D341Med (cell line): ENCODE measurements at regions not wholly inside any gene's neighbourhood (a gene's known extent, or its start where the extent isn't known, plus 50 kb on each side); places are given as distances from the start of the nearest gene placed in this dataset.

Experiments used
- DNase-seq: peaks from one replicate; pipeline ENCODE4 v3.0.0; 2012; ENCODE audit warnings: low spot score

DNA sequence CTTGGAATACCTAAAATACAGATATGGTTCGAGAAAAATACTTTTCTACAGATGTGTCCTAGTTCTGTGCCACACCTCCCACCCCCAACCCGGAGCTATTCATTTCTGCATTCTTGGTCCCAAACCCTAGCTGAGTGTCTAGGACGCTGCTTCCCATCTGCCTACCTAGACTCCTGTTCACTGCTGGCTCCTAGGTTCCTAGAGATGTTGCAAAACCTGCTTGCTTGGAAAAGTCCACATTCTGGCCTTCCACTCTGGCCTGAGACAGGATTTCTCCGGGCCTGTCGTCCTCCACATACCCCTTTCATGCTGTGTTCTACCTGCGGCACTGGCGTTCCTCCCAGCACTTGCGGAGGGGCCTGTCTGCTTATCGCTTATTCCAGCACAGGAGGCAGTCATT, 165.8 kb upstream of the CTTNBP2NL start:
- DNase-seq: no peak

DNA sequence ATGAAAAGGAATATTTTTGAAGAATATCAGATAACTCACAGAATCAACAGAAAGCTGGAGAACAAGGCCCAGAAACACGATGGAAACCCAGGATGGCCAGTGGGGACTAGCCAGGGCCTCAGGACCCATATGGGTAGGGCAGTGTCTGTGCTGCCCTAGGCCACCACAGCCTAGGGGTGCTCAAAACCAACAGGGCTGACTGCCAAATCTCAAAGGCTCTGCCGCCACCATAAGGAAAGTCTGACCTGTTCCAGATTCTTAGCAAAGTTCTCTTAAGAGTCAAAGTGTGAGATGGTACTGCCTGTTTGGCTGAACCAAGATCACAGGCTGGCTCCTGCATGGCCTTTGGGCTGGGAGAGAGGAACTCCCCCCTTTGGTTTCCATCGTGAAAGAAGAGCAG, 164.7 kb upstream of the CTTNBP2NL start:
- DNase-seq: no peak

DNA sequence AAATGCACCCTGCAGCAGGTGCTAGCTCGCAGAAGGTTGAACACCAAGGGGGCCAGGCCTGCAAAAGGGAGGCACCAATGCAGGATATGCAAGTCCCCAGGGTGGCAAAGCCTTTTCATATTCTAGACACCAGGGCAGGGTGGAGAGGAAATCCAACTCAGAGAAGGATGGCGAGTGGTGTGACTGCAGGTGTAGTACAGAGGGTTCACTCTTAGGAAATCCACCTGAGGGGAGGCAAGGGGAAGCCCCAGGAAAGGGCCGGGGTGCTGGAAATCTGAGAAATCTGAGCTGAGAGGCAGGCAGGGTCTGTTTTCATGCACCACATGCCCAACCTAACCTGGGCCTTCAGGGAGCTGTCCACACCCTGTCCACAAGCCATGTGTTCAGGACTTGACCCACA, 163.2 kb upstream of the CTTNBP2NL start:
- DNase-seq: no peak

DNA sequence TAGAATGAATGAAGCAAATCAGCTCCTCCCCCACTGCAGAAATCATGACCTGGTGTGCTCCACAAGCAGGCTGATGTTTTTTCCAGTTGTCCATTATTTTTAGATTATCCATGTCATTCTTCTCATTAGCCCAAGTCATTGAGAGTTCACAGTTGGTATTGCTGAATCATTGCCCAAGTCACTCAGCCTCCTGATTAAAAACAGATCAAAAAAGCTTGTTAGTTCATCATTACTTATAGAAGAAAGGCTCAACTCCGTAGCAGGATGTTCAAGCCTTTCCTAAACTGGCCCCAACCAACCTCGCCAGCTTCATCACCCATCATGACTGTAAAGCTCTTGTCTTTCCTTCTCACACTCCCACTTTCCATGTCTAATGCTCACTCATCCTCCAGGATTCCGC, 161.3 kb upstream of the CTTNBP2NL start:
- no peak for DNase-seq

DNA sequence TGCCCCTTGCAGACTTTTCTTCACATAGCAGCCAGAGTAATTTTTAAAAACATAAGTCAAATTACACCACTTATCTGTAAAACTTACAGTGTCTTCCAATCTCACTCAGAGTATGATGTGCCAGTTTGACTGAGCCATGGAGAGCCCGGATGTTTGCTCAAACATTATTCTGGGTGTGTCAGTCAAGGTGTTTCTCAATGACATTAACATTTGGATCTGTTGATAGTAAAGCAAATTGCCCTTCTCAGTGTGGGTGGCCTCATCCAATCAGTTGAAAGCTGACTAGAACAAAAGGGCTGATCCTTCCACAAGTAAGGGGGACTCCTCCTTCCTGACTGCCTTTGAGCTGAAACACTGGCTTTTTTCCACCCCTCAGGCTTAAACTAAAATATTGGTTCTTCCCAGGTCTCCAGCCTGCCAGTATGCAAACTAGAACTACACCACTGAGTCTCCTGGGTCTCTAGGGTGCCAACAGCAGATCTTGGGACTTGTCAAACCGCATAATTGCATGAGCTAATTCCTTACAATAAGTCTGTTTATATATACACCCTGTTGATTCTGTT, 157.9 kb upstream of the CTTNBP2NL start:
- DNase-seq: no peak

DNA sequence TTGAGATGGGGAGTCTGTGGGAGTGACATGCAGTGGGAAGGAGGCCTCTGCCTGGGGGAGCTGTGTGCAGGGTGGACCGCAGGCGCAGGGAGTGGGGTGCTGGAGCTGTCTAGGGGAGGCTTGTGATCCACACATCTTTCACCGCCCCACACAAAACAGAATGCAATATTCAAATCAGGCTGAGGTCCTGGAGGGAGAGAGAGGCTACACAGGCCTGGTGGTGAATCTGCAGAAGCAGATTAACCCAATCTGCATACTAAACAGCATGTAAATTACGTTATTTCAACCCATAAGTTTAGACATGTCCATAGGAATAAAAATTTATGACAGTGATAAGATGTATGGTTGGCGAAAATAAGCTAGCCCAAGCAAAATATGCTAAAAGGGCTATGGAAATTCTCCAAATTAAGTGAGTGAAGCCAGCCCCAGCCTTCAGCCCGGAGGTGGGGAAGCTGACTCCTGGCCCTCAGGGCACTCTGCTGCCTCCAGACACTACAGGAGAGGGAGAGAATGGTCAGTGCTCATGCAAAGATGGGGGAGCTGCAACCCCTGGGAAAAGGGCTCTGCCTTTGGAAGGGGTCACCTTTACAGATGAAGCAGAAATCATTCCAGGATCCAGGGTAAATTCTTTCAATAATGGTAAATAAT, 156.2 kb upstream of the CTTNBP2NL start:
- no peak for DNase-seq

DNA sequence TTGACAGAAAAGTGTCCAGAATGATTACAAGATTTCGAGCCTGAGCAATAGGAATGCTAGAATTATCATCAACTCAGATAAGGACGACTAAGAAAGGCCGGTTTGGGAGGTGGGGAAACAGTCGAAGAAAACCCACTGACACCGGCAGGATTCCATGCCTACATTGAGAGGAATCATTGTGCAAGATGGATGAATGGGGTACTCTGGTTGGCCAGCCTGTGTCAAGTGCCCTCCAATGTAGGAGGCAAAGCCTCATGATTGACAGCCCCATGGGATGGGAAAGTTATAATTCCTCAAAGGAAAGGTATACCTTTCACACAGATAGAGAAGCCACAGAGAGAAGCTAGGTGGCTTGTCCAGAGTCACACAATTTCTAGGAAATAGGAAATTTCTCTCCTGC, 153.5 kb upstream of the CTTNBP2NL start:
- DNase-seq: no peak

DNA sequence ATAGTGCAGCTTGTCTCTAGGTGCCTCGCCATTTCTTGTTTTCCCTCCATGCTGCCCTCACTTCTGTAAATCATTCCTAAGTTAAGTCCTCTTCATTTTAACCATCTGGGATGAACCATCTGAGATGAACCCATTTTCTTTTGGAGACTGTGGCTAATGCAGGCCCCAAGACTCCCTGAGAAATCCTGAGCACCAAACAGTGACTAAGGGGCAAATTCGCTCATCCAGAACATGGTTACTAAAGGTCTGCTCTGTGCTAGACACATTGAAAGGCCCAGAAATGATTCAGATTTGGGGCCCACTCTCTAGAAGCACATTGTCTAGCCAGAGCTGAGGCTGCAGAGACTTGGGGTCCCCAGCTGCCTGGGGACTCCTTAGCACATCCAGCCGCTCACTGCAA, 151.9 kb upstream of the CTTNBP2NL start:
- DNase-seq: no peak

DNA sequence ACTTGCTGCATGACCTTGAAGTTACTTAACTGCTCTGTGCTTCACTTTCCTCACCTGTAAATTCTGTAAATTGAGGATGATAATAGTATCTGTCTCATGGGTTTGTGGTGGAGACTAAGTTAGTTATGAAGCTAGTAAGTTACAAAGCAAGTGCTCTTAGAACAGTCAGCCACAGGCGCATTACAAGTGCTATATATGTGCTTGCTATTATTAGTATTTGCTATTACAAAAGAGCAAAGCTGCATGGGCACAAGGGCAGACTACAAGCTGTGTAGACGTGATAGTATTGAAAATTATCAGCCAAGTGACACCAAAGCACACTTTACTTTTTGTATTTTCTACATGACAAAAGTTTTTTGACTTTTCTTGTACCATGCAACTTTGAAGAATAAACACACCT, 150.9 kb upstream of the CTTNBP2NL start:
- no peak for DNase-seq

DNA sequence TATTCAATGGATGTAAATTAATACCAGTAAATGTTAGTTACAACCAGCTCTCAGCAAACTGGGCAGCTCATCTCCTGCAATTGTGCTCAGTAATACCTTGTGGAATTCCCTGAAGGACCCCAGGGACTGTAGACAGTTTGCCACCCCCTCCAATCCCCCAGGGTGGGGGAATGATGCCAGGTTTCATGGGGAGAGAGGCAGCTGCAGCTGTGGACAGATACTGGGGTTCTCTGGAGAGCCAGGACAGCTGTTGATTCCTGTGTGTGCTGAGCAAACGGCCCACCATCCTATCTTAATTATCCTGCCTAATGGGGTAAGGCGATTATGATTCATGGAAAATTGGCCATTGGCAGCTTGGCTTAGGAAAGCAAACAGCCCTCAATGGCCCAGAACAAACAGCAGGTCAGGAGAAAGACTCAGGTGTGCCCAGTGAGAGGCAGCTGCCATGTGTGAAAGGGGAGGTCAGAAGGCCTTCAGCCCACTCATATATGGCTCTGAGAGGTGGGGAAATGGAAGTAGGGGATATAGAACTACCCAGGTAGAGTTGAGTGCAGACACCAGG, 148.9 kb upstream of the CTTNBP2NL start:
- DNase-seq: peak; percentile 52

DNA sequence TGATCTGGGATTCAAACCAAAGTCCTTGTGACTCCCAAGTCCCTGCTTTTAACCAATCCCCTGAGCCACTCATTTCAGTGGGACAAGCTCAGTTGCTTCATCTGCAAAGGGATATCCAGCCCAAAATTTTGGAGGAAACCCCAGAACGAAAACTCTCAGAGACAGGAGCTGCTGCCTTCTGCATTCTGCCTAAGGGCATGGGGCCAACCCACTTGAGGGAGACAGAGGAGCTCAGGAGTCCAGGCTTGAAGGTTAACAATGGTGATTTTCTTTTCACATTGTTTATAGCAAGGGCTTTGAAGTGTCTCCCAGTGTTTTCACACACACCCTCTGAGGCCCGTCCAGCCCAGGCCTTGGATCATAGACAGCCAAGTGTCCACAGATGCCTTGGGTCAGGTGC, 148.1 kb upstream of the CTTNBP2NL start:
- DNase-seq: peak; percentile 23

DNA sequence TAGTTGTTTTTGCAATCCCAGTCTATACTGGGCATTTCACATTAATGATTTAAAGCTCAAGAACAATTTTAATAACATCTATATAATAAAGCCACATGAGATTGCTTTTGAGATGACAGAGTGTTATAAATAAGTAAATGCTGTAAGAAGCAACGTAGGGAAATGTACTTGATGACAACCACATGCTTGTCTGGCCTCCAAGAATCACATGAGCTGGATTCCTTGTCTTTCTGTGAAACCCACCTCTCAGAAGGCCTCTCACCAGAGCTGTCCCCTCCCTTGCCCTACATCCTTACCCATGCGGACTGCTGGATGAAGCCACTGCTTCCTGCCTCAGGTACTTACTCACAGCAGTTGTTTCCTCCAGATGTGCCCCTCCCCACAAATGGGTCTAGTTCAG, 145.1 kb upstream of the CTTNBP2NL start:
- DNase-seq: no peak

DNA sequence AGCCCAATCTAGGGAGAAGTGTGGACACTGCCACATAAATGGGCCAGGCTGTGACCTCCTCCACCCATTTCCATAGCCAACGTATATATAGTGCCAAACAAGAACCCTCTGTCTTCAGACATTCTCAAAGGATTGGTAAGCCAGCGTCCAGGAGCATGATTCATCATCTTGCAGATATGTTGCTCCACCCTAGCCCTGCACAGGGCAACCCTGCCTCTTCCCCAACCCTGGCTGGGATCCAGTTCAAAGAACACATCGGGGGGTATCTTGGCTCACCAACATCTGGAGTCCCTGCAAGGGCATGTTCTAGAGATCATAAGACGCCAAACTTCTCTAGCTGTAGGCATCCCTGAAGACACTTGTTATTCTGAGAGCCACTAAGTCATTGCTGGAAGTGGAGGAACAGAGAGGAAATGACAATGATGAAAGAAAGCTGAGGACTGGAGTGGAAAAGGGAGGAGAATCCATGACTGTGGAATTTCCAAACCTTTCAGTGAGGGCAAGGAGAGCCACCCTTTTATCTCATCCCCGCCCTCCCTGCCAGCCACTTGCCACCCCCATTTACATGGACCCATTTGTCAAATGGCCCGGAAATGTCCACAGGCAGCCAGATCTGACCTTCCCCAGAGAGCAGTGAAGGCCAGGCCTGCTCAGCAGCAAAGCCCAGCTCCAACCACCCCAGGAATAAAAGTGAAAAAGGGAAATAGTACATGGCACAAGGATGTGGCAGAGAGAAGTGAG, 144.1 kb upstream of the CTTNBP2NL start:
- no peak for DNase-seq

DNA sequence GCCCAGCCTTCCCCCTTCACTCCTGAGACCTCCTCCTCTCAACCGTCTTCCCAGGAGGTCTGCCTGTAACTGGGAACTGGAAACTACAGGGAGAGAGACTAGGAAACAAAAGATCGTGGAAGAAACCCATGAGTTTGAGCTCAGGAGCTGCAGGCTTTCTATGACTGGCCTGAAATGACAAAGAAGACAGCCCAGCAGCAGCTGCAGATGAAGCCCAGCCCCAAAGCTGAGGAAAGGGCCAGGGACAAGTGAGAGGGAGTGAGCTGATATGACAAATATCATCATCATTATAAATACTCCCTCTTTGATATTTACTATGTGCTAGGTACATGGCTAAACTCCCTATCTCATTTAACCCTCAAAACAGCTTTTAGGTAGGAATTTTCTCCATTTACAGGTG, 142.6 kb upstream of the CTTNBP2NL start:
- no peak for DNase-seq

DNA sequence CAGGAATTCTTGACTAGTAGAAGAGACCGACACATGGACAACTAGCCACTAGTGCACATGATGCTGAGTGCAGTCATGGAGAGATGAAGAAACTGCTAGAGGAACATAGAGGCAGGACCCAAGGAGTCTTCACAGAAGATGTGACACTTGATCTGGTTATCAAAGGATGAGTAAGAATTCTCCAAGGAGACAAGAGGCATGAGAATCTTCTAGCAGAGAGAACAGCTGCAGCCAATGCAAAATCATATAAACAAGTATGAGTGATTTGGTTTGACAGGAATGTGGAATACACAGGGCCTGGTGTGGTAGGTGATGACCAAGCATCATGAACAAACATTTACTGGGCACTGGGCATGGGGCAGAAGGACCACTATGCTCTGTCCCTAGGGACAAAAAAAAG, 140.9 kb upstream of the CTTNBP2NL start:
- DNase-seq: no peak

DNA sequence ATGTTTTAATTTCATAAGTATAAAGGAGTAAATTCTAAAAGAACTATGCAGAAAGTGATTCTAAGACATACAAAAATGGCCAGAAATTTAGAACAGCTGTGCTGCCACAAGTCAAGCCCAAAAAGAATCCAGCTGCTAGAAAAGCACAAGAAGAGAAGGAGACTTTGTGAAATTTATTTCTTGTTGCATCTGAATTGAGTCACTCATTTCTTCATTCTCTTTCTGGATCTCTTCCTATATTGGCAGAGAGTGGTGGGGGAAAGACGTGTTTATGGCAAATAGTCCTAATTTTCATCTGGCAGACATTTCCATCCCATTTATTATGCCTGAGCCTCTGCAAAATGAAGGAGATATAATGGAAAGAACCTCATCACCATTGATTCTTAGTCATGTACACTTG, 139.6 kb upstream of the CTTNBP2NL start:
- DNase-seq: no peak

DNA sequence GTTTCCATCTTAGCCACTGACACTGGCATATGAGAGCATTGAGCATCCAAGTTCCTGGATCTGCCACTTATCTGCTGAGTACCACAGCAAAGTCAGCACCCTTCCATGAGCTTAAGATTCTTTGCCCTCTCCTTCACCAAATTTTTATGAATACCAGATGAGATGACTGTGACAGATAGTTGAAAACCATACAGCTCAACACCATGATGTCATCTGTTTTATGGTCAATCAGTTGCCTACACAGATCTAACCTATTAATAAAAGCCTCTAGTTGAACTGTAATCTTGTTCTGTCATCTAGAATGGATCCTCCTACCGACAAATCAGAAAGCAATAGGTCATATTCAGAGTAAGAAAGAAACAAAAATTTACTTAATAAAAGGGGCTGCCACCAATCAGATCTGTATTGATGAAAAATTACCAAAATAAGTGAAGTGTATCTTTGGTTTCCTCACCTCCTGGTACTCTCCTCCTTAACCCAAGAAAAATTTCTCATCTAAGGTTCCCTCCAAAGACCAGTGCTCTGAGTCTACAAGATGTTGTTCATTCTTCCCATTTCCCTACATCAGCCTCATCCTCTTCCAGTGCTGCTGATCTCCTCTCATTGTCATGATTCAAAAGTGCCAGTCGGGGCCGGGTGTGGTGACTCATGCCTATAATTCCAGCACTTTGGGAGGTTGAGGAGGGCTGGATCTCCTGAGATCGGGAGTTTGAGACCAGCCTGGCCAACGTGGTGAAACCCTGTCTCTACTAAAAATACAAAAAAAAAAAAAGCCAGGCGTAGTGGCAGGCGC, 138.8 kb upstream of the CTTNBP2NL start:
- DNase-seq: no peak

DNA sequence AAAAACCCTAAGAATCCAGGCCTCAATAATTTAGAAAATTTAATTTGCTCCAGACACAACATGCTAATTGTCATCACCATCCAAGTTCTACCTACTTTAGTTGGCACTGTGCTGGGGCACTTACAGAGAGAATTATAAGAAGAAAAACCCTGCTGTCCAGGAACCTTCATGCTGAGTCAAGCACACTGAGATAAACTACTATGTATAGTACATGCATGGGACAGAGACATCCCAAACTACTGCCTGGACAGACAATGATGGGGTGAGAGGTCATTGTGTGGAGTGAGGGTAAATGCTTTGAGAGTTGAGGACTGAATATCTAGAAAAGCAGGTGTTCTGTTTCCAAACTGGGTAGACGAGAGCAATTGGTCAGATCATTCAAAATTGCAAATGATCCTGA, 135.3 kb upstream of the CTTNBP2NL start:
- DNase-seq: no peak

DNA sequence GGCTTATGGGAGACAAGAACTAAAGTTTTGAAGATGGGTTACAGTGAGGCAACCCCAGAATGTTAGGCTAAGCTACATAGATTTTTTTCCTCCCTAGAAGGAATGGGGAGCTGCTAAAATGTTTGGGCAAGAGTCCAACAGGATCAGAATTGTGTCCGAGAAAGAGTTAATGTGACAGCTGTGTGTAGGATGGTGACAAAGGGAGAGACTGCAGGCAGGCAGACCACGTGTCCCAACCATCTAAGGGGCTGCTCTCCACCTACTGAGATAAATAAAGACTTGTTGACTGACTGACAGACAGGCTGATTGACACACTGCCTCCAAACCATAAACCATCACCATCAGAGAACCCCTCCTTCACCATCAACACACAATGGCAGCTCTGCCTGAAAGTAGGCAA, 133.7 kb upstream of the CTTNBP2NL start:
- DNase-seq: no peak

DNA sequence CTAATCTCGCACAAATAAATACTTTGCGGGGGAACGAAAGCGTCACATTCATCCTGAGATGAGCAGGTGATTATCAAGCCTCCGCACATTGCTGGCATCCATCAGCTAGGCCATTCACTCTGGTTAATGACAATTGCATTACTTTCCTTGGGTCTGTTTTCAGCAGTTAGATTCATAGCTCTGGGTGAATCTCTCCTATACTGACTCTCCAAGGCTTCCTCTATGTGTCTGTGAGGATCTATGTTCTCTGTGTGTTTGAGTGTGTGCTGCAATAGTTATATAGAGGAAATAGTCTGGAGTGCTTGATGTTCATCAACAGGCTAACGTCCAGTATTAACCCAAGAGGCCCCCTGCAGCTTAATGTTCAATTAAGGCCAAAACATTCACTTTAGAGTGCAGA, 133.0 kb upstream of the CTTNBP2NL start:
- no peak for DNase-seq

DNA sequence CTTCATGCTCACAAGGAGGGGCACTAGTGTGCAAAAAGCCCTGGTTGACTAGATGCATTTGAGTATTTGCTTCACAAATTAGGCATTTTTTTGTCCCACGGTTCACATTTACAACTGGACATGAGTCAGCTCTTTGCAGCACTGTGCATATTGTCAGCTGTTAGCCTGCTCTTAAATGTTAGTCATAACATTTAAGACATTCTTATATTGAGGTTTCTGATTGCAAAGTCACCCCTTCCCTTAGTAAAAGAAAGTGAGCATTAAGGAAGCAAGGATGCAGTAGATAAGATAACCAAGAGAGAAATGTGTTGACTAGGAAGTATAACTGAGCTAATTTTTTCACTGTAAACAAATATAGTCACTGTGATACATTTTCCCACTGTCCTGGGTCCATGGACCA, 132.6 kb upstream of the CTTNBP2NL start:
- DNase-seq: no peak

DNA sequence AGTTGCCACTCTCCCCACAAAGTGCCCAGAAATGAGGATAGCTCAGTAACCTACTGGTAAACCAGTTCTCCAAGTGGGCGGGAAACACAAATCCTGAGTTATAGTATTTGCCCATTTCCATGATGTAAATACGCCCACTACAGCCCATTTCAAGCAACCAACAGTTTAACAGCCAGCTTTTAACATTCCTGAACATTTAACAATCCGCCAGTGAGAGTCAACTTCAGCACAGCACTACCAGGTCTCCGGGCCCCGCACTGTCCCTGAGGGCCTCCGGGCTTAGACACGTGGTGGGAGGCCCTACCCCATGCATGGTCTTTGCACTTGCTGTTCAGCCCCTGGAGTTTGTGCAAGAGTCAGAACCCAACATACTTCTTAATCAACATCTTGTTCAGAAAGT, 132.0 kb upstream of the CTTNBP2NL start:
- DNase-seq: no peak

DNA sequence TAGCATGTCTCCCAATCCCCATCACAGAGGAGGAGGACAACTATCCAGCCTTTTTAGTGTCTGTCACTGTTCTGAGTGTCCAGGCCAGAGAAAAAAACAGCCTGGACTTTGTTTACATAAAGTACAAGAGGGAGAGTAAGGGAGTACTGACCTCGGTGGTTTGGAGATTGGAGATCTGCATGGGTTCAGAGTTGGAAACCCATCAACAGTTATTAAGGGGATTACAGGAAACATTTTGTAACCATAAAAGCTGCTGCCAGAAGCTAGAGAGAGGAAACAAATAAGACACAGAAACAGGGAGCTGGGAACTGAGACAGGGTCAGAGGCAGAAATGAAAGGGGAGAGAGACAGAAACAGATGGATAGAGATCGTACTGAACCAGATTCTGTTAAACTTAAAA, 131.5 kb upstream of the CTTNBP2NL start:
- DNase-seq: no peak
